HG03060 (cell line): ENCODE measurements at regions not wholly inside any gene's neighbourhood (a gene's known extent, or its start where the extent isn't known, plus 50 kb on each side); places are given as distances from the start of the nearest gene placed in this dataset.

Experiments used
- ATAC-seq: cut with Tn5 transposase; IDR thresholded peaks from one replicate; pipeline ENCODE4 v1.9.1; 2021; ENCODE audit warnings: low read depth, moderate number of reproducible peaks; ENCODE audit not compliant: unreplicated experiment

DNA sequence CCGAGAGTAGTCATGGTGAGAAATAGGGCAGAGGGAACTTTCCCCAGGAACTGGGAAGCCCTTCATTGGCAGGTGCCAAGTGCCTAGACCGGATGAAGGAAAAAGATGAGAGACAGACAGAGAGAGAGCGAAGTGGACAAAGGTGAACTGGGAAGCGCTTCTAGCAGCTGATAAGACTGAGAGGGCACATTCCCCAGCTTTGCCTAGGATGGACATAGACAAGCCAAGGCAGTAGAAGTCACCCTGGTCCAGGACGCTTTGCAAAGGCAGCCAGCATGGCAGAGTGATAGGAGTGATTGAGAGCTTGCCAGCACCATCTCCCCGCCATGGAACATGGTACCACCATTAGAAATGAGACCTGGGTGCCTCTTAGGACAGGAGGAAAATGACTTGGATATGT lies 372.8 kb upstream of the MGMT start:
- ATAC-seq = no peak

DNA sequence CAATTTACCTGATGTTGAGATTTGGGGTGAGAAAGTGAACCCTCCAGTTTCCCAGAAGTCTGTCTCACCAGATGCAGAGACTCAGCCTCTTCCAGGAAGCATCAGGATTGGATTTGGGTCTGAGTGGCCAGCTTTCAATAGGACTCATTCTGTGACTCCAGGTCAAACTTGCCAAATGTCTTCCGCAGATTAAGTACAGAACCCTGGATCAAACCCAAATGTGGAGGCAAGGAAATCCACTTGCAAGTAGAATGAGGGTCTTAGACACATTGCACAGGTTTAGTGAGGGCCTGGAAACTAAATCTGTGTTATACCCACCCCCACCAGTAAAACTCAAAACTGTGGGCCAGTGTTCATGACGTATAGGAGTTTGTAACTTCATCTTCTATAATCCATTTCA lies 372.2 kb upstream of the MGMT start:
- ATAC-seq = no peak

DNA sequence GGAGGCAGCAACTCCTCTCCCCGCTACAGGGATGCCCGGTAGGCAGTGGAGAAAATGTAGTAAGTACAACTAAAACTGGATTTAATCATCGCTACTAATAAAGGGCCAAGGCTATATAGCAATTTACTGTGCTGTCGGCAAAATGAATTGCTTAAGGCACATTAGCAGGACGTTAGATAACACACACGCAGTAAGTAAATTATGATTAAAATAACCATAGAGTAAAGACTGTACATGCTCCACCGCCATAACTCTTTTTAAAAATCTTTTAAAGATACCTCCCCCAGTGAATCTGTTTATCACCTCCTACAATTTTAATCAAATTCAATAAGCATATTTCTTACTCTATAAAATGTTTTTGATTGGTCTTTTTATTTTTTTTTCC lies 371.4 kb upstream of the MGMT start:
- ATAC-seq = no peak

DNA sequence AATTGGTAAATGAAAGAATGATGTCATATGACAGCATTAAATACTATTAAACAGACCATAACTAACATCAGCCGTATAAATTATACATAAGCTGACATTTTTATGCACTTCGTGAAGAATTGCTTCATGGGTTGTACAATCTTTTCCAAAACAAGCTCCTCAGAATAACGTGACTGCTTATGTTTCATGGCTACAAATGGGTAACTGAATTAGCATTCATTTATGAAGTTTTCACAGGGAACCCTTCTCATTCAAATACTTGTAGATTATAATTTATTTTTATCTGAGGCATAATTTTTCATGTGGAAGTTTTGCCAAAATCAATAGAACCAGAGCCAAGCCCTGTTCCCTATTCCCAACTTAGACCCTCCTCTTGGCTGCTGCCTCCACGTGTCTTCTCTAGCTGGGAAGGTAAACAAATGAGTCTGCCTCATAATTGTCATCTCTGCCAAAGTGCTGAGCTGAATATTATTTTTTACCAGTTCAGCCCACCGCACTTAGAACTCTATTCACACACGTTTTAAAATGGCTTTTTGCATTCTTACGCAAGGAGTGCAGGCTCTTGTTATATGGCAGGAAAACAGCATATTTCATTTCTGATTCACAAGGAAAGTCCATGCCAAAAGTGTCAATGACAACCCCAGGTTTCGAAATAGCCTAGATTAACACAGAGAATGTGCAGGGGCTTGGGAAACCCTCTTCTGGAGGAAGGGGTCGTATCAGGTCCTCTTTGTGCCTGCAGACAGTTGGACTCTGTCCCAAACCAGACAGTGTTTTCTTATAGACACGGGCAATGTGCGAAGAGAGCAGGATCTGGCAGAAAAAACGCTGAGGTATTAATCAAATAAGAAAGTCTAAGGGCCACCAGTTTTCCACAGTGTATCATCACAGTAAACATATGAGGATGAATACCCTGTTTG lies 370.7 kb upstream of the MGMT start:
- ATAC-seq = no peak

DNA sequence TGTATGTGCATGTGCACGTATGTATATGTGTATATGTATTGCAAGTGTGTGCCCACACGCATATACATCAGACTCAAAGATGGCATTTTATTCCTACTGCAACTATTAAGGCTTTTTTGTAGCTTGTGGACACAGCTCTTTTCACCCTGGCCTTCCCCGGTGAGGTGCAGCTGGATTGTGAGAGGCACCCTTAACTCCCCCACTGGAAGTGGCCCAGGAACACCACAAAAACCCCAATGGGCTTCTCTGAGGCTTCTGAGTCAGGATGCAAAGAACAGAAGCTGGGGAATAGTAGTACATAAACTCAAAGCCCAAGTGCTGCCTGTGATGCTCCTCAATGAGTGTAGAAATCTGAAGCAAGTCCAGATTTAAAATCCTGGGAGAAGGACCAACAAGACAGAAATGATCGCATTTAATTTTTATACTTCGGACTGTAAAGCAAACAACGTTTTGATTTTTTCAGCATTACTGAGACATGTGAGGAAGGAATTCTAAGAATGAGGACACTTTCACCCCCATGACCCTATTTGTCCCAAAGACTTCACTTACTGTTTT lies 369.2 kb upstream of the MGMT start:
- ATAC-seq = no peak

DNA sequence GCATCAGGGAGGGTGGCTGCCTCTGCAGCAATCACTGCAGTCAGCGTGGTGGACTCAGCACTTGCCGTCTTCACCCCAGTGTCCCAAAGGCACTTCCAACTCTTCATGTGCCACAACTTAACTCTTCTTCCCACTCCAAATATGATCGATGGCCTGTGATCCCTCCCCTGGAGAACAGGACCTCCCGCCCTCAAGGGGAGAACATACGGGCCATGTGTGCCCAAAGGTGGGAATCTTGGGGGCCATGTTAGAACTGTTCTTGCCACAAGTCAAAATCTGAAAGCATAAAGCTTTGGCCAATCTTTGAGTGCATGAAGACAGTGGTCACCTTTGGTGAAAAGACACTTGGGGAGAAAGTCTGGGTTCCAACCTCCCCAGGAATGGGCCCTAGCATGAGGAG lies 368.5 kb upstream of the MGMT start:
- ATAC-seq = no peak

DNA sequence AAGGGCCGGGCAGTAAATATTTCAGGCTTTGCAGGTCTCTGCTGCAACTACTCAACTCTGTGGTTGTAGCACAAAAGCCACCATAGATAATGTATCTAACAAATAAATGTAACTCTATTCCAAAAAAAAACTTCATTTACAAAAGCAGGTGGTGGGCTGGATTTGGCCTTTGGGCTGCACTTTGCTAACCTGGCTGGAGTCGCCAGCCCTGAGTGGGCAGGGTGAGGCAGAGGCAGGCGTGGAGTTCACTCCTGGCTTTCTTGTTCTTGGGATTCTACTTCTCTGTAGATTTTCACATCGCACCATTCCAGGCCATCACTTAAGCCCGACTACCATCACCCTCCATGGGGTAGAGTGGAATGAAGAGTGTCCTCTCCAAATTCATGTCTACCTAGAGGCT lies 367.6 kb upstream of the MGMT start:
- no peak for ATAC-seq

DNA sequence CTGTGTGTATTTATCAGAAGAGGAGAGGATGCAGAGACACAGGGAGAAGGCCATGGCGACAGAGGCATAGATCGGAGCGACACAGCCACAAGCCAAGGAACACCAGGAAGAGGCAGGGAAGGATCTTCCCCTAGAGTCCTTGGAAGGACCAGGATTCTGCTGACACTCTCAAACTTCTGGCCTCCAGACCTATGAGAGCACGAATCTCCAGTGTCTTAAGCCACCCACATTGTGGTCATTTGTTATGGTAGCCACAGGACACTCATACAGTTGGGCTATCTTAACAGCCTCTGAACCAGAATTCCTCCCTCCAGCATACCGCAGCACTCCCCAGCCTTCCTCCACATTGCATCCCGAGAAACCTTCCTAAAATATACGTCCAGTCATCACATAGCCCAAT lies 367.0 kb upstream of the MGMT start:
- ATAC-seq = no peak

DNA sequence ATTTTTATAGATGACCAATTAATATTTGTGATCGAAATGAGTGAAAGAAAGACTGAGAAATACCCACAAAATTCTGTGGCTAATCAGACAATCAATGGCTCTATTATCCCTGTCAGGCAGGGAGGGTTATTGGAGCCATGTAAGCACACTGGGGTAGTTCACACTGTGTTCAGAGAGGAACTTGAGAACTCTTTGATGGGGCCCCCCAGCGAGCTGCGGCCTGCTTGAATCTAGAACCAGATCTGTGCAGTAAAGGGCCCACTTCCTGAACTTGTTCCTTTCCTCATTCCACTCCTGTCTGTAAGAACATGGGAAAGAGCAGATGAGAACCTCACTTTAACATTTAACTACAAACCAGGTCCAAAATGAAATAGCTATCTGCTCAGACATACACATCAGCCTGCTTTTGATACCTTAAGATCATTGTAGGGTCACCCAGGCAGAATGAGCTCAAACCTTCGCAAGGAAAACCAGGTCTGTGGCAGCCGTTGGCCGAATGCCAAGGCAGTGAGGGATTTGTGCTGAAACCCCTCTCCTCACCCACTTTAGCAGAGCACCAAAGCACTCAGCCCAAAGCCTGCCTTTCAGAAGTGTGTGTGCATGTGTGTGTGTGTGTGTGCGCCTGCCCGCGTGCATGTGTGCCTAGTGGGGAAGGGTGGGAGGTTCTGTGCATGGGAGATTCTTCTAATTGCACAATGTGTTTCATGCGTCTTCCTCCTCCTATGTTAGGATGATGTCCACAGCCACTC lies 365.6 kb upstream of the MGMT start:
- no peak for ATAC-seq

DNA sequence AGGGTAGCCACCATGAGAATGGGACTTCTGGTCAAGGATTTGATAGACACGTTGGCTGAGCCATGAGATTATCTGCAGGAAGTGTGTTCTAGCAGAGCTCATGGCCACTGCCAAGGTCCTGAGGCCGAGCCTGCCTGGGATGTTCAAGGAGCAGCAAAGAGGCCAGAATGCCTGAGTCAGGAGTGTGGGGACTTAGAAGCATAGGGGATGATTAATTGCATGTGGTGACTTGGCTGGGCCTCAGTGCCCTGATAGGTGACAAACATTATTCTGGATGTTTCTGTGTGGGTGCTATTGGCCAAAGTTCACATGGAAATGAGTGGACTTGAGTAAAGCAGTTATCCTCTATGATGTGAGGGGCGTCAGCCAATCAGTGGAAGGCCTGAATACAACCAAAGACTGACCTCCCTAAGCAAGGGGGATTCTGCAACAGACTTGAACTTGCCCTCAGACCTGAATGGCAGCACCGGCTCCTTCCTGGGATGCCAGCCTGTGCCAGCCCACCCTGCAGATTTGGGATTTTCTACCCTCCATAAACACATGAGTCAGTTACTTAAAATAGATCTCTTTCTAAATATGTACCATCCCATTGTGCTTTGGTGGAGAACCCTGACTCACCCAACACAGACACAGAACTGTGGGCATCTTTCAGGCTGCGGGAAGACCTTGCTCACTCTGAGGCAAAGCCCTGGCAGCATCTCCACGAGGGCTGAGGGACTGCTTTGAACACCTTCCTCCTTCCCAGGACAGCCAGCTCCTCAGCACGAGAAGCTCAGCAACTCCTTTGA lies 363.9 kb upstream of the MGMT start:
- ATAC-seq = no peak

DNA sequence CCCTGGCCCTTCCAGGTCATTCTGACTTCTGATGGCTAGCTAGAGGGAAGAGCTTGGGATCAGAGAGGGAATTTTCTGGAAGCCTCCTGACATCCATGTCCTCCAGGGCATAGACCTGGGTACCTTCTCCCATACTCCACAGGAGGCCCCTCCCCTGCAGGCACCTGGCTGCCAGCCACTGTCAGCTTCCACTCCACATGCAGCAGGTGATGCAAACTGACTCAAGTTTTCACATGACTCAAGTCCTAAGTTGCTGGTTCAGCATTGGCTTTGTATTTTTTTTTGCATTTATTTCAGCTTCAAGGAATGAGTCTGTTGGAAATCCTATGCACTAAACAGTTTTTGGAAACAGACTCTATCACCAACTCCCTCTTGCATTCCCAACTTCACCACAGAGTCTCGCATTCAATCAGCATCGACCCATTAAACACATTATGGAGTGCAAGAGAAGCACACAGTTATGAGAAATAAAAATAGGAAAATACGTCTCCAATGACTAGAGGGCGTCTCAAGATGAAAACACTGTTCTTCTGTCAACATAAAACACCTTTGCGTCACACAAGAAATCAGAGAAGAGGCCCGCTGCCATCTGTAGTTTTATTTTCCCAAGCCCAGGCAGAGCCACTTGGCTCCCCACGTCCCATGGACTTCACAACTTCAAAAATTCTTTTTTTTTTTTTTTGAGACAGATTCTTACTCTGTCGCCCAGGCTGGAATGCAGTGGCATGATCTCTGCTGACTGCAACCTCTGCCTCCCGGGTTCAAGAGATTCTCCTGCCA lies 362.6 kb upstream of the MGMT start:
- no peak for ATAC-seq

DNA sequence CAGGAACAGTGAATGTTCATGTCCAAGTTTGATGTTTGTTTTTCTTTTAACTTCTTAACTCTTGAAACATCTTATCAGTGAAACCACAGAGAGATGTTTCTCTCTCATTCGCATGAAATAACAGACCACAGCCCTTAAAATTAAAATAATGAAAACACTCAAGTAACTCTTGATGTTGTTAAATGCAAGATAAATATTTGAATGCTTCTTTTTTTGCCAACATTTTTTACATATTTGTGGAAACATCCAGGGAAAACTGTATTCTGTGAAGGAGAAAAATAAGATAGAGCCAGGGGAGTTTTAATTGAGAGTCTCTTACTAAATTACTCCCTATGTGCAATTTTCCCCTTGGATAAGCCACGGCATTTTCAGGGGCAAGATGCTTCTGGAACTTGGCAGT lies 361.8 kb upstream of the MGMT start:
- ATAC-seq = no peak

DNA sequence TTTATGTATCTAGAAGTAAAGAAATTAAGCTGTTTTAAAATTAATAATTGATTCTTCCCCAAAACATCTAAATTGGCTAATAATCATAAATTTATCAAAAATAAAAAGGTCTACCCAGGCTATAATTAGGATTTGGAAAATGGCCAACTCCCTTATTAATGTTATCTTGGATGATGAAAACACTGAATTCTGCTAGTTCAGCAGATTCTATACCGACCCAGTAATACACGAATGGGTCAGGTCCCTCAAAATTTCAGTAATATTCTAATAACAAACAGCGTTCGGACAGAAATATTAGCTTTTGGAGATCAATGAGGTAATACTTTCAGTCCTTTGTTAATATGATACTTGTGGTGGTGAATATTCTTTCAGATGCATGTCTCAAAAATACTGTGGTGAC lies 360.7 kb upstream of the MGMT start:
- ATAC-seq = no peak

DNA sequence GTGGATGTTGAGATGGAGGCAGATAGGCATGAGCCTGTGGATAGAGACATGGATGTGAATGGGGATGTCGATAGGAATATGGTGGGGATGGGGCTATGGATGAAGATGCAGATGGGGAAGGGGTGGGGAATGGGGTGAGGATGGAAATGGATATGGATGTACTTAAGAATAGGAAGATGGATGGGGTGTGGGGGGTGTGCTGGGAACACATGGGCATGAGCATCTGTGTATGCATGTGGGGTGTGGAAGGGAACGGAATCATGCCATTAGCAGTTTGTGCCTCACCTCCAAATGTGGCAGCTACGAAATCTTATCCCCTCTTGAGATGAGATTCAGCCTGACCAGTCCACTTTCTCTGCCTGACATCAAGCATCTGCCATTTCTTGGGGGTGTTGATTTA lies 359.5 kb upstream of the MGMT start:
- no peak for ATAC-seq

DNA sequence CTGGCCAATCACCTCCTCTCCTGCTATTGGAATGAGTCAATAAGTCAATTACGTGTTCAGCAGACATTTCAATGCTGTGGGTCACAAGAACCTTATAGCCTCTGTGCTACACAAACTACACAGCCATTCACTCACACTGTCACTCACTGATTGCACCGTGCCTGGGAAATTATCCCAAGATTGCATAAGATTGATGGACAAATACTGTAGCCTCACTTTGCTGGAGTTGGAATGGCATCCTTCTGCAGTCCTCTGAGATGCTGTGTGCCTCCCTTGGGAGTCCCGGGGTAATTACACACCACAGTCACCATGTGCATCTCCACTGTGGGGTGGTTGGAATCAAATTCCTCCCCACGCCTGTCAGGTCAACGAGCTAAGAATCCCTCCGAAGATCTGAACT lies 358.7 kb upstream of the MGMT start:
- ATAC-seq = no peak

DNA sequence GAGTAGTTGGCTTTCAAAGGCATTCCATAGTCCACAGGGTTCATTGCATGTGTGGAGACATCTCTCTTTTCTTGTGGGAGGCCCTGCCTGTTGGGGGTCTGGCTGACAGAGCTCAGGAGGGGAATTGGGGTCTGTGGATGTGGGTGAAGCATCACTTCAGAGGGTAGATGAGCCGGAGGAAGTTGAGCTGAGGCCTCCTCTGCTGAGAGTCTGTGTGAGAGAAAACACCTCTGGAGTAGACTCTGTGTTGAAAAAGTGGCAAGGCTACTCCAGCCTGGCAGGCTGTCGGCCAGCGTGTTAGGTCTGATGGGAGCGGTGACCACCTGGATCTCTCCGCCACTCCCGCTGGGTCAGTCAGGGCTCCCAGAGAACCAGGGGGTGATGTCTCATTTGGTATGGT lies 358.0 kb upstream of the MGMT start:
- no peak for ATAC-seq

DNA sequence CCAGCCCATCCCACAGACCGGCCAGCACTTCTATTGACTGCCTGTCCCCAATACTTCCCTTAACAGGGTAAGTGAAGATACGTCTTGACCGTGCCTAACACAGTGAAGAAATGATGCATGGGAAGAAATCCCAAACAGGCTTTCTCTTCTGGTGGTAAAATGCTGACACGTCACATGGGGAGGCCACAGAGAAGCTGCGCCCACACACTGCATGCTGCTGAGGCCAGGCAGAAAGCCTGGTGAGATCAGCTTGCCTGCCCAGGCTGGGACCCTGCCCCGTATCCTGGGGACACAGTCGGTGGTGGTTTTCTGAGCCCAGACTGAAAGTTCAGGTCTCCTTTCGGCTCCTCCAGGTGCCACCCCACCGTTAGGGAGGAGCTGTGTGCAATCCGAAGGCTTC lies 356.3 kb upstream of the MGMT start:
- ATAC-seq = no peak

DNA sequence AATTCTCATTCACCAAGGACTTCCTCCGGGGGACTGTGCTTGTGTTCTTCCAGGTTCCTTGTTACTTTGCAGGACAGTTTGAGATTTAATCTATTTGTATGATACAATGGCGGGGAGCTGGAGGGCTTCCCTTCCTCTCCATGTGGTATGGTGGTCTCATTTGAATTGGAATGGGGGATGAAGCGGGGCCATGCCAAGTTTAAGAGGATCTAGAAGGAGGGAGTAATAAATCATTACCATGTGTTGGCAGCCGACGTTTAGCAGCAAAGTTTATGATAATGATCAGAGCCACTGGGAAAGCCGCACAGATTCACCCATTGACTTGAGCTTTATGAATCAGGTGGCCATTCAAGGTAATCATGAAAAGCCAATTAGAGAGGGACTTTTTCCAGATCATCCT lies 355.1 kb upstream of the MGMT start:
- ATAC-seq = no peak

DNA sequence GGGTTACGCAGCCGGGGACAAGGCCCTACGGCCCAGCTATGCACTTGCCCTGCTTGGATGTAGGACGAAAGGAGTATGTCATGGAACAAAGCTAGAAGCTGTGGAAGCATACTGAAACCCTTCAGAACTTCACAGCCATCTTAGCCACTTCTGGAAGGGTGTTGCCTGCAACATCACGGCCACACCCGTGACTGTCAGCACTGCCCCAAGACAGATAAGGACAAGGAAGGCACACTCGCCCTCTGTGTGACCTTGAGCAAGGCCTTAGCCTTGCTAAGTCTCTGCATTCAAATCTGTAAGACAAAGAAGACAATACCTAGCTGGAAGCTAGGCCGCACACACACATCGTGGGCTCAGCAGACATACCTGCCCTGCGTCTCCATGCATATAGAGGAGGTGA lies 352.5 kb upstream of the MGMT start:
- no peak for ATAC-seq

DNA sequence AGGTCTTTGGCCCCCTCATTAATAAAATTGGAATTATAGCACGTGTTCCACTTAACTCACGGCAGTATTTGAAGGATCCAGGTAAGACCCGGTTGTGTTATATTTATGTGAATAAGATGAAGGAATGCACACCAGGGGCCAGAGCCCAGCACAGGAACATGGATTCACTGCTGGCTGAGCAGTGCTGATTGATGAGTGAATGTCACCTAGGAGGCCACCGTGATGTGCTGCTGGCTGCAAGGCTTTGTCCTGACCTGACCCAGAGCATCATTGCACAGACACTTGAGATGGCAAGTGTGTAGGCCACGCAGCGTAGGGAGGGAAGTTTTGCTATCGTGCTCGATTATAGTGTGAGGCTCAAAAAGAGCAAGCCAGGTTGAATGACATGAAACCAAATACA lies 350.7 kb upstream of the MGMT start:
- no peak for ATAC-seq
